ENCODE measurements at regions not wholly inside any gene's neighbourhood (a gene's known extent, or its start where the extent isn't known, plus 50 kb on each side); places are given as distances from the start of the nearest gene placed in this dataset.

DNA sequence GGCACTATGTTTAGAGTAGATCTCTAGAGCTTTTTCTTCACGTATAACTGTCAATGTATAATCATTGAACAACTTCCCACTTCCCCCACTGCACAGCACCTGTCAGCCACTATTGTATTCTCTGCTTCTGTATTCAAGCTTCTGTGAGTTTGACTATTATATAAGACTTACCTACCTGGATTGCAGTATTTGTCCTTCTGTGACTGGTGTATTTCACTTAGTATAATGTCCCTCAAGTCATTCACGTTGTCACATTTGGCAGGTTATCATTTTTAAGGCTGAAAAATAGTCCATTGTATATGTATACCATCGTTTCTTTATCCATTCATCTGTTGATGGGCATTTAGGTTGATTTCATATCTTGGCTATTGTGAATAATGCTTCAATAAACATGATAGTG lies 969.5 kb upstream of the B3GALT2 start:
- TF ChIP-seq, protein P1, sequence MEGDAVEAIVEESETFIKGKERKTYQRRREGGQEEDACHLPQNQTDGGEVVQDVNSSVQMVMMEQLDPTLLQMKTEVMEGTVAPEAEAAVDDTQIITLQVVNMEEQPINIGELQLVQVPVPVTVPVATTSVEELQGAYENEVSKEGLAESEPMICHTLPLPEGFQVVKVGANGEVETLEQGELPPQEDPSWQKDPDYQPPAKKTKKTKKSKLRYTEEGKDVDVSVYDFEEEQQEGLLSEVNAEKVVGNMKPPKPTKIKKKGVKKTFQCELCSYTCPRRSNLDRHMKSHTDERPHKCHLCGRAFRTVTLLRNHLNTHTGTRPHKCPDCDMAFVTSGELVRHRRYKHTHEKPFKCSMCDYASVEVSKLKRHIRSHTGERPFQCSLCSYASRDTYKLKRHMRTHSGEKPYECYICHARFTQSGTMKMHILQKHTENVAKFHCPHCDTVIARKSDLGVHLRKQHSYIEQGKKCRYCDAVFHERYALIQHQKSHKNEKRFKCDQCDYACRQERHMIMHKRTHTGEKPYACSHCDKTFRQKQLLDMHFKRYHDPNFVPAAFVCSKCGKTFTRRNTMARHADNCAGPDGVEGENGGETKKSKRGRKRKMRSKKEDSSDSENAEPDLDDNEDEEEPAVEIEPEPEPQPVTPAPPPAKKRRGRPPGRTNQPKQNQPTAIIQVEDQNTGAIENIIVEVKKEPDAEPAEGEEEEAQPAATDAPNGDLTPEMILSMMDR (IDR thresholded peaks at IDR 0.05; ENCODE audit: borderline replicate concordance, extremely low read depth, low read length, poor library complexity, severe bottlenecking), result no peak
- no peak for TF ChIP-seq EZH2 (IDR thresholded peaks at IDR 0.05; ENCODE audit: borderline replicate concordance, low read depth, low read length, severe bottlenecking)
